Skeletal muscle satellite cell (primary cell): ENCODE measurements at regions not wholly inside any gene's neighbourhood (a gene's known extent, or its start where the extent isn't known, plus 50 kb on each side); places are given as distances from the start of the nearest gene placed in this dataset.
"Not testable (repeated sequence)": the region's sequence is repeated elsewhere in the genome, so short reads cannot be mapped to it uniquely, and the experiment has no call there.

ENCODE experiments used
- H3K27me3 ChIP-seq: 2 replicates; pipeline ENCODE4 v1.7.0; 2013; ENCODE audit warnings: low read length; ENCODE audit not compliant: control insufficient read depth, insufficient read depth
- H3K36me3 ChIP-seq: 2 replicates; pipeline ENCODE4 v1.7.0; 2013; ENCODE audit warnings: mild to moderate bottlenecking, control low read depth, low read length; ENCODE audit not compliant: insufficient read depth
- H3K4me1 ChIP-seq: 2 replicates; pipeline ENCODE4 v1.7.0; 2013; ENCODE audit warnings: low read length; ENCODE audit not compliant: control insufficient read depth, insufficient read depth
- H3K4me2 ChIP-seq: 2 replicates; pipeline ENCODE4 v1.7.0; 2013; ENCODE audit warnings: mild to moderate bottlenecking, low read length
- H3K4me3 ChIP-seq: 2 replicates; pipeline ENCODE4 v1.7.0; 2013; ENCODE audit warnings: low read length
- H3K9ac ChIP-seq: 2 replicates; pipeline ENCODE4 v1.7.0; 2013; ENCODE audit warnings: mild to moderate bottlenecking, low read depth, low read length, moderate library complexity
- H3K9me3 ChIP-seq: replicated peaks from 2 replicates; pipeline ENCODE4 v1.7.0; 2013; ENCODE audit warnings: mild to moderate bottlenecking, control low read depth, low read length

DNA sequence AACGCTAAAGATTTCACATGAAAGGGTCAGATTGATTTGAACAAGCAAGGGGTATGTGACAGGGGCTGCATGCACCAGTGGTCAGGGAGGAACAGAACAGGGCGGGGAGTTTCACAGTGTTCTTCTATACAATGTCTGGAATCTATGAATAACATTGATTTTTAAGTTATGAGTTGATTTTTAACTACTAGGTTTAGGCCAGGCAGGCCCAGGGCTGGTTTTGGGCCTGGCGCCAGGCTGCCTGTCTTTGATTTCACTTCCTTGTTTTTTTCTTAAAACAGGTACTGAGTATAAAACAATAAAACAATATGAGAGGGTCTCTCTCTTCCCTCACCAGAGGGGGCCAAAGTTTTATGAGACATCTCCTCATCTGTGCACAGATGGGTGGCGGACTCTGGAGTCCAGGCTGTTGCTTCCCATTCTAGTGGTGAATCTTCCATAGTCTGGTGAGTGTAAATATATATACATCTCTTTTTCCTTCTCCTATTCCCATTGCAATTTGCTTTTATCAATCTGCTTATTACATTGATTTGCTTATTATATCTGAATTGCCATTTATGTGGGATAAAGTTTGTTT, 133.2 kb downstream of the ZNF737 start:
- H3K9me3 ChIP-seq, H3K27me3 ChIP-seq, H3K4me1 ChIP-seq, H3K4me3 ChIP-seq, H3K36me3 ChIP-seq, H3K4me2 ChIP-seq, H3K9ac ChIP-seq: not testable (repeated sequence)

DNA sequence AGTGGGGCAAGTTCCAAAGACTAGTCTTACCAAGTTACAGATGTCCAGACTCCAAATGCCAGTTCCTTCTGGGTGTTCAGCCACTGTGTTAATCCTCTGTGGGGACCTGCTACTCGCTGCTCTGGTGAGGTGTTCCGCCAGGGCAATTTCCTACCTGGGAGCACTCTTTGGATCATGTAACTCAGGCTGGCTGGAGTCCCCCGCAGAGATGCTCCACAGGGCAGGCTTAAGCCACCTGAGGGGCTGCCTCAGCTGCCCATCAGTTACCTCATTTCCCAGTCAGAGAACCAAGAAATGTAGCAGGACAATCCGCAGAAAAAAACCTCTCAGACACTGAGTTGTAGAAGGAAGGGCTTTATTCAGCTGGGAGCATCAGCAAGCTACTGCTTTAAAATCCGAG, 133.8 kb downstream of the ZNF737 start:
- H3K4me3 ChIP-seq = no peak overlapping the region
- no peak overlapping the region for H3K4me2 ChIP-seq
- no peaks in the 10 kb centered on the region for H3K4me1 ChIP-seq
- H3K9ac ChIP-seq = no peak overlapping the region
- H3K36me3 ChIP-seq = no peaks in the 10 kb centered on the region
- no peaks in the 10 kb centered on the region for H3K9me3 ChIP-seq
- no peaks in the 10 kb centered on the region for H3K27me3 ChIP-seq

GRCh38 chr19:20423381-20424197, 142.0 kb downstream of the ZNF737 start:
- Histone ChIP-seq H3K27me3 (no peaks in the 10 kb centered on the region), H3K9me3 (no peaks in the 10 kb centered on the region), H3K36me3 (no peaks in the 10 kb centered on the region), H3K9ac (peak overlapping the region; percentile 95), H3K4me1 (no peaks in the 10 kb centered on the region), H3K4me2 (peak overlapping the region; percentile 91), H3K4me3 (peak overlapping the region; percentile 87)

- no peaks in the 10 kb centered on the region for H3K9me3 ChIP-seq
- peak overlapping the region; percentile 95 for H3K9ac ChIP-seq
These were observed 143.1 kb downstream of the ZNF737 start for GRCh38 chr19:20422216-20423205.

DNA sequence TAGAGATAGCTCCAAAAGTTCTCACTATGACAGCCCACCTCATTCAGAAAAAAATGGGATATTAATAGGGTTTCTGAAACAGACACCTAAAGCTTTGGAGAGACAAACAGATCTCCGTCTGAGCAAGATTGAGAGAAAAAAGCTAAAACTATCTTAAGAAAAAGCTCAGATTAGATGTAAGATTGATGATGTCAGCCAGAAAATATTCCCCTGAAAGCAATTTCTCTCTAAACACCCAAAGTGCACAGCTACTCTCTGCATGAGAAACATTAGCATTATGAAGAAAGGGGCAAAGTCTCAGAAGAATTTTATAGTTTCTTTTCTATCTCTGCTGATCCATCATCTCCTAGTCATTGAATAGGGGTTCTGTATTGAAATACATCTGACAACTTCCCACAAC, 148.9 kb downstream of the ZNF737 start:
- H3K9ac ChIP-seq = no peak overlapping the region
- H3K4me2 ChIP-seq = no peak overlapping the region
- no peaks in the 10 kb centered on the region for H3K36me3 ChIP-seq
- H3K9me3 ChIP-seq = no peaks in the 10 kb centered on the region
- no peaks in the 10 kb centered on the region for H3K27me3 ChIP-seq
- no peak overlapping the region for H3K4me3 ChIP-seq
- H3K4me1 ChIP-seq = no peaks in the 10 kb centered on the region

More at GRCh38 chr19:20422216-20423205, 143.1 kb downstream of the ZNF737 start:
- H3K36me3 ChIP-seq = no peaks in the 10 kb centered on the region
- H3K27me3 ChIP-seq = no peaks in the 10 kb centered on the region
- H3K4me3 ChIP-seq = peak overlapping the region; percentile 87
- H3K4me1 ChIP-seq = no peaks in the 10 kb centered on the region
- peak overlapping the region; percentile 91 for H3K4me2 ChIP-seq

DNA sequence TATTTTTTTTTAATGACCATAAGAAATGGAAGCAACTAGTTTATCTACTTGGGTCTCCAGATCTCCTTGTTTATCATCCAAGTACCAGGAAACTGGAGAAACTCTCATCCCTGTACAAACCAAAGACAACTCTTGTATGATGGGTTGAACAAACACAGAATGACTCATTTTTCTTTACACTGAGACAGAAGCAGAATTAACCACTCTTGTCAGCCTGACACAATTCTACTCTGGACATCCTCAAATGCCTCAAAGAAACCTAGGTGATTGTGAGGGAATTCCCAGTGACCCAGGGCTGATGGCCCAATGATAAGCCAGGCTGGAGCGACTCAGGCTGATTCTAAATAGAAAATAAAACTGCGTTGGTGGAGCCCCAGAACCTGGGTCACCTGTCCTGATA, 151.5 kb downstream of the ZNF737 start:
- H3K27me3 ChIP-seq = no peaks in the 10 kb centered on the region
- H3K36me3 ChIP-seq = no peaks in the 10 kb centered on the region
- H3K4me2 ChIP-seq = no peak overlapping the region
- H3K9ac ChIP-seq = no peak overlapping the region
- H3K4me1 ChIP-seq = no peaks in the 10 kb centered on the region
- no peak overlapping the region for H3K4me3 ChIP-seq
- no peaks in the 10 kb centered on the region for H3K9me3 ChIP-seq

DNA sequence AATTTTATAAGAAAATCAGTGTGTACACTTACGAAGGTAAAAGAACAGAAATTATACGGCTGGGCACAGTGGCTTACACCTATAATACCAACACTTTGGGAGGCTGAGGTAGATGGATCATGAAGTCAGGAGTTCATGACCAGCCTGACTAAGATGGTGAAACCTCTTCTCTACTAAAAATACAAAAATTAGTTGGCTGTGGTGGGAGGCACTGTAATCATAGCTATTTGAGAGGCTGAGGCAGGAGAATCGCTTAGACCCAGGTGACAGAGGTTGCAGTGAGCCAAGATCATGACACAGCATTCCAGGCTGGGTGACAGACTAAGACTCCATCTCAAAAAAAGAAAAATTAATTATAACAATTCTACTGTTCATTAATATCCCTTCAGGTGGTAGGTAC, 151.9 kb downstream of the ZNF737 start:
- H3K4me1 ChIP-seq = no peaks in the 10 kb centered on the region
- H3K9ac ChIP-seq = no peak overlapping the region
- no peaks in the 10 kb centered on the region for H3K36me3 ChIP-seq
- H3K4me3 ChIP-seq = no peak overlapping the region
- H3K4me2 ChIP-seq = no peak overlapping the region
- H3K27me3 ChIP-seq = no peaks in the 10 kb centered on the region
- H3K9me3 ChIP-seq = no peaks in the 10 kb centered on the region

DNA sequence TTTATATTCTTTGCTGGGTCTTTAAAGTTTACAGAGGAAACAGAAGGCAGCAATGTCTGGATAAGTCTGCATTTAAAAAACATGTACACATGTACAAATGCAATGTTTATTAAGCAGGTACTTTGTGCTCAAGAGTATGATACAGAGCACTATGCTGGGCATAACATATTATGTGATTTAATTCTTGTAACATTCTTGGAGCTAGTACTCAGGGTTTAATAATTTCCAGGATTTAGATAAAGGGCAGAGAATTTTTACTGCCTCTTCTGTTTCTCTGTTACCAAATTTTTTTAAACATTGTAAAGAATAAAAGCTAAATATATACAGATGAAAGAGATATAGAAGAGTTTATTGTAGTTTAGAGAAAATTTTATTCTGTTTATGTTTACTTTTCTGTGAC, 152.7 kb downstream of the ZNF737 start:
- Histone ChIP-seq H3K27me3 (no peaks in the 10 kb centered on the region), H3K4me2 (no peak overlapping the region), H3K9me3 (no peaks in the 10 kb centered on the region), H3K9ac (no peak overlapping the region), H3K4me1 (no peaks in the 10 kb centered on the region), H3K4me3 (no peak overlapping the region), H3K36me3 (no peaks in the 10 kb centered on the region)

GRCh38 chr19:20397292-20397691, 168.3 kb downstream of the ZNF737 start:
- H3K4me3 ChIP-seq = no peak overlapping the region
- H3K4me1 ChIP-seq = no peaks in the 10 kb centered on the region
- no peak overlapping the region for H3K4me2 ChIP-seq
- H3K27me3 ChIP-seq = no peaks in the 10 kb centered on the region
- H3K36me3 ChIP-seq = no peaks in the 10 kb centered on the region
- H3K9me3 ChIP-seq = peaks cover 24% of the 10 kb centered on the region
- H3K9ac ChIP-seq = no peak overlapping the region

GRCh38 chr19:20388706-20389225, 176.8 kb downstream of the ZNF737 start:
- Histone ChIP-seq H3K4me3 (no peak overlapping the region), H3K27me3 (no peaks in the 10 kb centered on the region), H3K4me1 (no peaks in the 10 kb centered on the region), H3K36me3 (no peaks in the 10 kb centered on the region), H3K9me3 (peaks cover 9% of the 10 kb centered on the region), H3K9ac (no peak overlapping the region), H3K4me2 (no peak overlapping the region)

- peaks cover 4% of the 10 kb centered on the region for H3K9me3 ChIP-seq
- no peak overlapping the region for H3K4me3 ChIP-seq
- H3K4me1 ChIP-seq = no peaks in the 10 kb centered on the region
These were observed 180.5 kb downstream of the ZNF737 start for GRCh38 chr19:20385061-20385460.

More at GRCh38 chr19:20385061-20385460, 180.5 kb downstream of the ZNF737 start:
- no peaks in the 10 kb centered on the region for H3K27me3 ChIP-seq
- H3K36me3 ChIP-seq = no peaks in the 10 kb centered on the region
- H3K9ac ChIP-seq = no peak overlapping the region
- H3K4me2 ChIP-seq = no peak overlapping the region
